GM23338 (cell line): ENCODE measurements at regions not wholly inside any gene's neighbourhood (a gene's known extent, or its start where the extent isn't known, plus 50 kb on each side); places are given as distances from the start of the nearest gene placed in this dataset.

ENCODE experiments used
- ATAC-seq: fragments of 200-7000 bp; cut with Tn5 transposase; 3 replicates; pipeline ENCODE4 v1.9.1; 2020
- DNase-seq: peaks from one replicate; pipeline ENCODE4 v3.0.0-alpha.2; 2015; ENCODE audit warnings: low spot score
- H2AFZ ChIP-seq: fragments of 200-600 bp; sonication (generic); 2 replicates; pipeline ENCODE4 v1.8.0; 2016; ENCODE audit warnings: antibody characterized with exemption, mild to moderate bottlenecking, moderate library complexity
- H3F3A ChIP-seq: fragments of 200-600 bp; sonication (generic); replicated peaks from 2 replicates; pipeline ENCODE4 v1.8.0; 2017; ENCODE audit warnings: antibody characterized with exemption, mixed run types, low read depth
- H3K27ac ChIP-seq: fragments of 200-600 bp; sonication (generic); 2 replicates; pipeline ENCODE4 v1.6.1; 2016; ENCODE audit warnings: low read depth
- H3K27me3 ChIP-seq: fragments of 200-600 bp; sonication (generic); 2 replicates; pipeline ENCODE4 v1.8.0; 2016; ENCODE audit warnings: mild to moderate bottlenecking, mixed run types, moderate library complexity; ENCODE audit not compliant: insufficient read depth
- H3K36me3 ChIP-seq: fragments of 200-600 bp; sonication (generic); 2 replicates; pipeline ENCODE4 v1.8.0; 2016; ENCODE audit warnings: mild to moderate bottlenecking; ENCODE audit not compliant: insufficient read depth
- H3K4me1 ChIP-seq: fragments of 200-600 bp; sonication (generic); 2 replicates; pipeline ENCODE4 v1.8.0; 2016; ENCODE audit warnings: mild to moderate bottlenecking, moderate library complexity; ENCODE audit not compliant: insufficient read depth
- H3K4me2 ChIP-seq: fragments of 200-600 bp; sonication (generic); 2 replicates; pipeline ENCODE4 v1.7.1; 2017; ENCODE audit warnings: mixed run types
- H3K4me3 ChIP-seq: fragments of 200-600 bp; sonication (generic); 2 replicates; pipeline ENCODE4 v1.6.1; 2016; ENCODE audit warnings: mixed run types
- H3K79me2 ChIP-seq: fragments of 200-600 bp; sonication (generic); replicated peaks from 2 replicates; pipeline ENCODE4 v1.8.0; 2017; ENCODE audit warnings: mild to moderate bottlenecking; ENCODE audit not compliant: insufficient read depth
- H3K9me2 ChIP-seq: fragments of 200-600 bp; sonication (generic); 2 replicates; pipeline ENCODE4 v1.8.0; 2017; ENCODE audit not compliant: insufficient read depth
- H4K20me1 ChIP-seq: fragments of 200-600 bp; sonication (generic); replicated peaks from 2 replicates; pipeline ENCODE4 v1.8.0; 2017; ENCODE audit warnings: mild to moderate bottlenecking; ENCODE audit not compliant: insufficient read depth
- H3K27ac Mint-ChIP-seq: 2 replicates; pipeline ENCODE4 v1.8.0; 2020; ENCODE audit warnings: inconsistent platforms, mild to moderate bottlenecking, moderate library complexity, mixed read lengths
- H3K27me3 Mint-ChIP-seq: 3 replicates; pipeline ENCODE4 v1.8.0; 2022; ENCODE audit warnings: low read depth, mild to moderate bottlenecking, moderate library complexity, mixed read lengths, inconsistent platforms; ENCODE audit not compliant: insufficient read depth, poor library complexity
- H3K36me3 Mint-ChIP-seq: 3 replicates; pipeline ENCODE4 v1.8.0; 2021; ENCODE audit warnings: low read depth, mild to moderate bottlenecking, inconsistent platforms, moderate library complexity, mixed read lengths
- H3K4me1 Mint-ChIP-seq: 3 replicates; pipeline ENCODE4 v1.8.0; 2020; ENCODE audit warnings: mild to moderate bottlenecking, inconsistent platforms, mixed read lengths
- H3K4me3 Mint-ChIP-seq: 3 replicates; pipeline ENCODE4 v1.8.0; 2021; ENCODE audit warnings: moderate library complexity, mild to moderate bottlenecking, inconsistent platforms, mixed read lengths
- H3K9me3 Mint-ChIP-seq: 3 replicates; pipeline ENCODE4 v1.8.0; 2020; ENCODE audit warnings: moderate library complexity, mild to moderate bottlenecking, inconsistent platforms, mixed read lengths
- CREB1 ChIP-seq: fragments of 250-450 bp; sonication (Bioruptor Pico); IDR thresholded peaks from 2 replicates; pipeline ENCODE4 v1.5.0; 2020; ENCODE audit warnings: low read depth, mild to moderate bottlenecking, moderate library complexity
- JUNB ChIP-seq: IDR thresholded peaks from one replicate; pipeline ENCODE4 v1.6.1; 2016; ENCODE audit warnings: antibody characterized with exemption; ENCODE audit not compliant: unreplicated experiment
- ZNF114 ChIP-seq: fragments of 250-450 bp; sonication (Bioruptor Pico); IDR thresholded peaks from 2 replicates; pipeline ENCODE4 v1.5.0; 2020; ENCODE audit warnings: mild to moderate bottlenecking, moderate library complexity
- ZNF331 ChIP-seq: fragments of 250-450 bp; sonication (Bioruptor Pico); IDR thresholded peaks from 2 replicates; pipeline ENCODE4 v1.5.0; 2020; ENCODE audit warnings: low read depth, mild to moderate bottlenecking, moderate library complexity
- TF ChIP-seq, protein P1 (sequence below): IDR thresholded peaks from 2 replicates; pipeline ENCODE4 v1.6.1; 2016; ENCODE audit warnings: antibody characterized with exemption
- TF ChIP-seq, protein P2 (sequence below): fragments of 250-450 bp; sonication (Bioruptor Pico); IDR thresholded peaks from 2 replicates; pipeline ENCODE4 v1.5.0; 2020; ENCODE audit warnings: mild to moderate bottlenecking, moderate library complexity

DNA sequence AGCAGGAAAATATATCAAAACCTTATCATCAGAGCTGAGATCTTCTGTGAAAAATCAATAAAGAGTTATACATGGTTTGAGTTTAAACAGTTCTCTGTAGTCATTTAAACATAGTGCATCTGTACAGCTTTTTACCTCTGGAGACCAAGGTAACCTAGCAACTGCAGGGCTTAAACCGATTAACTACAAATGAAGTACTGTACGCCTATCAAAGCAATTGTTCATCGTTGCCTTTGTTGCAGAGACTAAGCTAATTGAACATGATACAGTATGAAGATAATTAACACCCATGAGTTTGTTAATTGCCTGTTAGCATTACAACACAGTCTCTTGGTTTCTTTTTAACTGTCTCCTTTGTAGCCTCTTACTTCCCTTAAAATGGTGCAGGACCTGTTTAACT lies 147.9 kb downstream of the LNPK start:
- Histone ChIP-seq H3K27me3 (no peaks in the 10 kb centered on the region), H4K20me1 (no peaks in the 10 kb centered on the region), H3K4me1 (peaks cover 29% of the 10 kb centered on the region), H3K27ac (no peak overlapping the region), H3K4me2 (peak overlapping the region; percentile 11), H3F3A (no peaks in the 10 kb centered on the region), H3K4me3 (no peak overlapping the region), H3K36me3 (no peaks in the 10 kb centered on the region), H2AFZ (no peak overlapping the region), H3K79me2 (no peaks in the 10 kb centered on the region), H3K9me2 (no peaks in the 10 kb centered on the region)
- no peaks in the 10 kb centered on the region for H3K36me3 Mint-ChIP-seq
- no peak for ATAC-seq
- TF ChIP-seq, protein P1, sequence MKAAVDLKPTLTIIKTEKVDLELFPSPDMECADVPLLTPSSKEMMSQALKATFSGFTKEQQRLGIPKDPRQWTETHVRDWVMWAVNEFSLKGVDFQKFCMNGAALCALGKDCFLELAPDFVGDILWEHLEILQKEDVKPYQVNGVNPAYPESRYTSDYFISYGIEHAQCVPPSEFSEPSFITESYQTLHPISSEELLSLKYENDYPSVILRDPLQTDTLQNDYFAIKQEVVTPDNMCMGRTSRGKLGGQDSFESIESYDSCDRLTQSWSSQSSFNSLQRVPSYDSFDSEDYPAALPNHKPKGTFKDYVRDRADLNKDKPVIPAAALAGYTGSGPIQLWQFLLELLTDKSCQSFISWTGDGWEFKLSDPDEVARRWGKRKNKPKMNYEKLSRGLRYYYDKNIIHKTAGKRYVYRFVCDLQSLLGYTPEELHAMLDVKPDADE: no peak
- TF ChIP-seq ZNF114 (CRISPR knock-in tag) (no peak), ZNF331 (no peak), JUNB (no peak)
- TF ChIP-seq, protein P2, sequence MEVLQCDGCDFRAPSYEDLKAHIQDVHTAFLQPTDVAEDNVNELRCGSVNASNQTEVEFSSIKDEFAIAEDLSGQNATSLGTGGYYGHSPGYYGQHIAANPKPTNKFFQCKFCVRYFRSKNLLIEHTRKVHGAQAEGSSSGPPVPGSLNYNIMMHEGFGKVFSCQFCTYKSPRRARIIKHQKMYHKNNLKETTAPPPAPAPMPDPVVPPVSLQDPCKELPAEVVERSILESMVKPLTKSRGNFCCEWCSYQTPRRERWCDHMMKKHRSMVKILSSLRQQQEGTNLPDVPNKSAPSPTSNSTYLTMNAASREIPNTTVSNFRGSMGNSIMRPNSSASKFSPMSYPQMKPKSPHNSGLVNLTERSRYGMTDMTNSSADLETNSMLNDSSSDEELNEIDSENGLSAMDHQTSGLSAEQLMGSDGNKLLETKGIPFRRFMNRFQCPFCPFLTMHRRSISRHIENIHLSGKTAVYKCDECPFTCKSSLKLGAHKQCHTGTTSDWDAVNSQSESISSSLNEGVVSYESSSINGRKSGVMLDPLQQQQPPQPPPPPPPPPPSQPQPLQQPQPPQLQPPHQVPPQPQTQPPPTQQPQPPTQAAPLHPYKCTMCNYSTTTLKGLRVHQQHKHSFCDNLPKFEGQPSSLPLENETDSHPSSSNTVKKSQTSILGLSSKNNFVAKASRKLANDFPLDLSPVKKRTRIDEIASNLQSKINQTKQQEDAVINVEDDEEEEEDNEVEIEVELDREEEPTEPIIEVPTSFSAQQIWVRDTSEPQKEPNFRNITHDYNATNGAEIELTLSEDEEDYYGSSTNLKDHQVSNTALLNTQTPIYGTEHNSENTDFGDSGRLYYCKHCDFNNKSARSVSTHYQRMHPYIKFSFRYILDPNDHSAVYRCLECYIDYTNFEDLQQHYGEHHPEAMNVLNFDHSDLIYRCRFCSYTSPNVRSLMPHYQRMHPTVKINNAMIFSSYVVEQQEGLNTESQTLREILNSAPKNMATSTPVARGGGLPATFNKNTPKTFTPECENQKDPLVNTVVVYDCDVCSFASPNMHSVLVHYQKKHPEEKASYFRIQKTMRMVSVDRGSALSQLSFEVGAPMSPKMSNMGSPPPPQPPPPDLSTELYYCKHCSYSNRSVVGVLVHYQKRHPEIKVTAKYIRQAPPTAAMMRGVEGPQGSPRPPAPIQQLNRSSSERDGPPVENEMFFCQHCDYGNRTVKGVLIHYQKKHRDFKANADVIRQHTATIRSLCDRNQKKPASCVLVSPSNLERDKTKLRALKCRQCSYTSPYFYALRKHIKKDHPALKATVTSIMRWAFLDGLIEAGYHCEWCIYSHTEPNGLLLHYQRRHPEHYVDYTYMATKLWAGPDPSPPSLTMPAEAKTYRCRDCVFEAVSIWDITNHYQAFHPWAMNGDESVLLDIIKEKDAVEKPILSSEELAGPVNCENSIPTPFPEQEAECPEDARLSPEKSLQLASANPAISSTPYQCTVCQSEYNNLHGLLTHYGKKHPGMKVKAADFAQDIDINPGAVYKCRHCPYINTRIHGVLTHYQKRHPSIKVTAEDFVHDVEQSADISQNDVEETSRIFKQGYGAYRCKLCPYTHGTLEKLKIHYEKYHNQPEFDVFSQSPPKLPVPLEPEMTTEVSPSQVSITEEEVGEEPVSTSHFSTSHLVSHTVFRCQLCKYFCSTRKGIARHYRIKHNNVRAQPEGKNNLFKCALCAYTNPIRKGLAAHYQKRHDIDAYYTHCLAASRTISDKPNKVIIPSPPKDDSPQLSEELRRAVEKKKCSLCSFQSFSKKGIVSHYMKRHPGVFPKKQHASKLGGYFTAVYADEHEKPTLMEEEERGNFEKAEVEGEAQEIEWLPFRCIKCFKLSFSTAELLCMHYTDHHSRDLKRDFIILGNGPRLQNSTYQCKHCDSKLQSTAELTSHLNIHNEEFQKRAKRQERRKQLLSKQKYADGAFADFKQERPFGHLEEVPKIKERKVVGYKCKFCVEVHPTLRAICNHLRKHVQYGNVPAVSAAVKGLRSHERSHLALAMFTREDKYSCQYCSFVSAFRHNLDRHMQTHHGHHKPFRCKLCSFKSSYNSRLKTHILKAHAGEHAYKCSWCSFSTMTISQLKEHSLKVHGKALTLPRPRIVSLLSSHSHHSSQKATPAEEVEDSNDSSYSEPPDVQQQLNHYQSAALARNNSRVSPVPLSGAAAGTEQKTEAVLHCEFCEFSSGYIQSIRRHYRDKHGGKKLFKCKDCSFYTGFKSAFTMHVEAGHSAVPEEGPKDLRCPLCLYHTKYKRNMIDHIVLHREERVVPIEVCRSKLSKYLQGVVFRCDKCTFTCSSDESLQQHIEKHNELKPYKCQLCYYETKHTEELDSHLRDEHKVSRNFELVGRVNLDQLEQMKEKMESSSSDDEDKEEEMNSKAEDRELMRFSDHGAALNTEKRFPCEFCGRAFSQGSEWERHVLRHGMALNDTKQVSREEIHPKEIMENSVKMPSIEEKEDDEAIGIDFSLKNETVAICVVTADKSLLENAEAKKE (CRISPR knock-in tag): no peak
- H3K27ac Mint-ChIP-seq: no peak overlapping the region
- no peak overlapping the region for H3K4me3 Mint-ChIP-seq
- no peak for DNase-seq
- H3K4me1 Mint-ChIP-seq: peaks cover 36% of the 10 kb centered on the region
- H3K27me3 Mint-ChIP-seq: no peaks in the 10 kb centered on the region
- no peaks in the 10 kb centered on the region for H3K9me3 Mint-ChIP-seq

DNA sequence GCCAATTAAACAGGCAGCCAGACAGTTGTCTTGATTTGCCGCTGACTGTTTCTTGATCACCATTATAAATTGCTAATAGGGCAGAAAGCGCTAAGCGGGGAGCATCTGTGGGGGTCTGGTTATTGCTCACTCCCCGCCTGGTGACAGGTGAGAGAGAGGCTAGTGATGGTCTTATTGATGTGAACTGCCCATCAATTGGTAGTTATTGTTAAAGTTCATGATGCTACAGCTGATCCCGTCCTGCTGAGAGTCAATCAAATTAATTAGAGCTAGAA lies 148.5 kb downstream of the LNPK start:
- Histone ChIP-seq H3K27ac (no peak overlapping the region), H3K4me3 (no peak overlapping the region), H2AFZ (no peak overlapping the region), H4K20me1 (no peaks in the 10 kb centered on the region), H3K36me3 (no peaks in the 10 kb centered on the region), H3K79me2 (no peaks in the 10 kb centered on the region), H3K9me2 (no peaks in the 10 kb centered on the region), H3K4me1 (peaks cover 29% of the 10 kb centered on the region), H3K27me3 (no peaks in the 10 kb centered on the region), H3K4me2 (peak overlapping the region; percentile 60), H3F3A (no peaks in the 10 kb centered on the region)
- ATAC-seq: no peak
- H3K9me3 Mint-ChIP-seq: no peaks in the 10 kb centered on the region
- DNase-seq: no peak
- H3K27me3 Mint-ChIP-seq: no peaks in the 10 kb centered on the region
- H3K4me1 Mint-ChIP-seq: peaks cover 36% of the 10 kb centered on the region
- H3K4me3 Mint-ChIP-seq: no peak overlapping the region
- H3K36me3 Mint-ChIP-seq: no peaks in the 10 kb centered on the region
- H3K27ac Mint-ChIP-seq: no peak overlapping the region
- no peak for TF ChIP-seq CREB1
- TF ChIP-seq, protein P2 (CRISPR knock-in tag): no peak
